ENCODE measurements at regions not wholly inside any gene's neighbourhood (a gene's known extent, or its start where the extent isn't known, plus 50 kb on each side); places are given as distances from the start of the nearest gene placed in this dataset.

DNA sequence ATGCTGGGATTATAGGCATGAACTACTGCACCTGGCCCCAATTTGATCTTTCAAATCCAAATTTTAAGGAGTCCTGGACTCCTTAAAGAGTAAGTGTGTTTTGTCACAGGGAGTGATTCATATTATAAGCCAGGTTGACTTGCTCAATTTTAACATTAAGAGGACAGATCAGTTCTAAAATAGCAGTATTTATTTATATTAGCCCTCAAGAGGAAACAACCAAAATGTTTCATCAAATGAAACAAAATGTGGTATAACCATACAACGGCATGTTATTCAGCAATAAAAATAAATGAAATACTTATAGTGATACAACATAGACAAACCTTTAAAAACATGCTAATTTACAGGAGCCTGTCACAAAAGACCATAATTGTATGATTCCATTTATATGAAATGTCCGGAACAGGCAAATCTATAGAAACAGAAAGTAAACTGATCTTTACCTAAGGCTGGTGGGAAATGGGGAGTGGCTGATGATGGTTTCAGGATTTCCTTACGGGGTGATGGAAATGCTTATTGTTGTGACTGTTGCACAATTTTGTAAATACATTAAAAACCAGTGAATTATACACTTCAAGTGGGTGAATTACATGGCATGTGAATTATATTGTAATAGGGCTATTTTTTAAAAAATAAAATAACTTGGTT lies 637.4 kb downstream of the MMUT start:
- DNase-seq (ENCODE audit: low spot score): no peak

DNA sequence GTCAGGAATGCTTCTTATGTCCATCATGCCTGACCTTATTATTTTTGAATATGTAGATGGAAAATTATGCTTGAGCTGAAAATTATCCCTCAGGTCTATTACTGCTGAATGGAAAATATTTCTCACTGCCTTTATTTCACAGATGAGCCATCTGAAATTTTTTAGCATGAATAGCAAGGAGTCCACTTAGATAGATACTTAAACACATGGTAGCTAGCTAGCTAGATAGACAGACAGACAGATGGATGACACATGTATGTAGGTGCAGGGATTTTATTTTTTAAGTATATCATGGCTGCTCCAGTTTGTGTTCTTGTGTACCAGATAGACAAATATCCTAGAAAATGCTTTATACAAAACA lies 645.0 kb downstream of the MMUT start:
- DNase-seq (ENCODE audit: low spot score): no peak

DNA sequence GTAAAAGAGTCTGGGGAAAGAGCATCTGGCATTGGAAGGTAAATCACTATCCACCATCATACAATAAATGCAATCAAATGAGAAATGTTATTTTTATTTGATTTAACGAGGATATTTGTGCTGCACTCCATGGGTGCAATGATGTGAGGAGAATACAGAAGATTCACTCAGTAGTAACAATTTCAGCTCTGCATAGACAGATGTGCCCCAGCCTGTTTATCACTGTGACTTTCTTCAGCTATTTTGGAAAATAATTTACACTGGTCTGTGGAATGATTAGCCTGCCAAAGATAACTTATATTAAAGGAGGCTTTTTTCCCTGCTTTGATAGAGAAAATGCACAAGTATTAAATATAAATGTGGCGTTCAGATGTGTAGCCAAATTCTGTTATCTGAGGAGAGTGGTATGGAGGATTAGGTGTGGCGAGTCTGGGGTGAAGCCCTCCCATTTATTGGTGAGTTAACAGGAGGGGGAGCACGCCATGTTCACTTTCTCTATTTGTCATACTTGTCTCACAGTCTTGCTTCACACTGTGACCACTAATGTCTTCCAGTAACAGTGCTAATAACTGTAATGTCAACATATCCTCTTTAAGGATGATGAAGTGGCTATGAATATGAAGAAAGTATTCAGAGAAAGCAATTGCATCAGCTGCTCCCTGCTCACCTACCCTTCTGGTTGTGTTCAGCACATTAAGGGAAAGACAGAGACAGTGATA lies 645.6 kb downstream of the MMUT start:
- DNase-seq (ENCODE audit: low spot score): no peak

DNA sequence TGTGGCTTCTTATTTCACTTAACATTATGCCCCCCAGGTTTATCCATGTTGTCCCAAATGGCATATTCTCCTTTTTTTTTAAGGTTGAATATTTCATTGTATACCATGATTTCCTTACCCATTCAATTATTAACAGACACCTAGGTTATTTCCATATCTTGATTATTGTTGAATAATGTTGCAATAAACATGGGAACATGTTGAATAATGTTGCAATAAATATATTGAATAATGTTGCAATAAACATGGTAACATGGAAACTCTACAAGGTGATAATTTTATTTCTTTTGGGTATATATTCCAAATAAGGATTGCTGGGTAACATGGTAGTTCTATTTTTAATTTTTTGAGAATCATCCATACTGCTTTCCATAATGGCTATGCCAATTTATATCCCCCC lies 648.1 kb downstream of the MMUT start:
- no peak for DNase-seq (ENCODE audit: low spot score)

DNA sequence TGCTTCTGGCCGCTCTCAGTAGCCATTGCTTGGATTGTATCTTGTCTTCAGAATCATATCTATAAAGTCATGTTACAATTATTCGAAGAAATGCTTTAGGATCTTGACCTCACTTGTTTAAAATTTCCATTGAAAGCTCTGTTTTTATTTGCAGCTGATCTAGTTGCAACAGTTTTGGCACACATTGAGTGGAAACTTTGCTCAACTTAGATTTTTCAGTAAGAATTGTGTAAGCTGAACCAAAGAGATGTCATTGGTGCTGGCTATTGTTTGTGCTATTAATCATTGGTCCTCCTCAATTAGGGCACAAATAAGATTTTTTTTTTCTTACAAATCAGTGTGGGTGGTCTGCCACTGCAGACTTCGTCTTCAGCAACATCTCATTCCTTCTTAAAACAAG lies 649.2 kb downstream of the MMUT start:
- no peak for DNase-seq (ENCODE audit: low spot score)

DNA sequence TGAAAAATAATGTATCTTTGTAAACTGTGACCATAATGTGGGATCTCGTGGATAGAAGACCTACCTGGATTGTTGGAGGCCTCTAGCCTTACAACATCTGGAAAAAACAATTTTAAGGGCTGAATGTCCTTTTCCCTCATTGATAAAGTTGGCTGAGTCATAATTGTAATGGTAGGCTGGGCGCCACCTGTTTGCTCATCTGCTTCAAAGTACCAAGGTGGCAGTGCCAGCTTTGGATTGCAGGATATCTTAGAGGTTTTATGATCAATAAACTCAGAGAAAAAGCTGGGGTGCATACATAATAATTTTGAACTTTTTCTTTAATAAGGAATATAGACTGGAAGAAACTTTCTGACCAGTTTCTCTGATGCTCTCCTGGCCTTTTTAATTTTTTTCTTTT lies 653.4 kb downstream of the MMUT start:
- no peak for DNase-seq (ENCODE audit: low spot score)

DNA sequence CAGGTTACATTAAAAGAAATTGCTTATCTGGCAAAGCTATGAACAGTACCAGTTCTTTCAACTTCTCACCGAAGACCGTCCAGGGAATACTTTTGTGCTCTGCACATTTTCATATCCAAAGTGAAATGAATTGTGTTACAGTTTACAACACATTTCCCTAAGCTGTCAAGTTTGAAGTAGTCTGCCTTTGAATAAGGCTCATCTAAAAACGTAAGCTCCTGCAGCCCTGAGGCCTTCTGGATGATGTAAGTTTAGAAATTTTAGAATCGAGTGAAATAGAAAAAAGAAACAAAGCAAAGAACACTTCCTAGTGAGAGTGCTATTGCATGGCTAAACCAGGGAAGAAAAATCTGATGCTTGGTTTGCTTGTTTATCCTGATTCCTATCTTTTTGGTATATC lies 653.8 kb downstream of the MMUT start:
- DNase-seq (ENCODE audit: low spot score): no peak

DNA sequence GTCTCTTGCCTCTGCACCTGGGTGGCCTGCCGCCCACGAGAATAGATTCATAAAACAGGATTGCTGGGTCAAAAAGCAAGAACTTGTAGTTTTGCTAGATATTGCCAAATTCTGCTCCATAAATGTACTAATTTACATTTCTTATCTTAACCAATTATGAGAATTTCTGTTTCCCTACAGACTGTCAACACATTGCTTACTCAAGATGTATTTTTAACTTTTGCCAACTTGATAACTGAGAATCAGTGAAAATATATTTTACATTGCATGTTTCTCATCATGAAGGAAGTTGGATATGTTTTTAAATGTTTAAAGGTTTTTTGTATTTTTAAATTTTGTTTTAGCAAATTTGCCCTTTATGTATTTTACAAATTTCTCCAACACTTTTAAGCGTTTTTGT lies 664.8 kb downstream of the MMUT start:
- no peak for DNase-seq (ENCODE audit: low spot score)

DNA sequence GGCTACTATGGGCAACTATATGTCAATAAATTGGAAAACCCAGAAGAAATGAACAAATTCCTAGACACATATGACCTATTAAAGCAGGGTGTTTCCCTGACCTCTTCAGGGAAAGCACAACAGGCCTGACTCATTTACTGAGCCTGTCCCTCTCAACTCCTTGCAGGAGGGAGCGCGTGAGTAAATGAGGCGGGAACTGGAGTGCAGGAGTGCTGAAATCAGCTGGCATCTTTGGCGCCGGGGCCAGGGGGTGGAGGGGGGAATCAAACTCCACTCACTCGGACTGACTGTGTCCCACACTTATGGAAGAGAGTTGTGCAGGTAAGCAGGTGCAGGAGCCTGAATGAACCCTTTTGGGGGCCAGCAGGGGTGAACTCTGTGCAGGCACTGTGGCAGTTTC lies 671.2 kb upstream of the PTCHD4 start:
- no peak for DNase-seq (ENCODE audit: low spot score)

DNA sequence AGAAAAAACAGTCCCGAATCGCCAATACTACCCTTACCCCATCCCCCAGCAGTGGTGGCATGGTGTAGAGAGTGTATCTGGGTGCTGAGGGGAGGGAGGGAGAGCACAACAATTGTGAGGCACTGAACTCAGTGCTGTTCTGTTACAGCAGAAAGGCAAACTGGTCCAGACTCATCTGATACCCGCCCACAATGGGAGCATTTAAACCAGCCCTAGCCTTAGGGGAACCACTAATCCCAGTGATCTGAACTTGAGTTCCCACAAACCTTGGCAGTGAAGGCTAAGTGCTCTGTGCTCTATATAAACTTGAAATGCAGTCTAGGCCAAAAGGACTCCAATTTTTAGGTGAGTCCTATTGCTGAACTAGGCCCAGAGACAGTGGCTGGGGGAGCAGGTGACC lies 666.4 kb upstream of the PTCHD4 start:
- no peak for DNase-seq (ENCODE audit: low spot score)

DNA sequence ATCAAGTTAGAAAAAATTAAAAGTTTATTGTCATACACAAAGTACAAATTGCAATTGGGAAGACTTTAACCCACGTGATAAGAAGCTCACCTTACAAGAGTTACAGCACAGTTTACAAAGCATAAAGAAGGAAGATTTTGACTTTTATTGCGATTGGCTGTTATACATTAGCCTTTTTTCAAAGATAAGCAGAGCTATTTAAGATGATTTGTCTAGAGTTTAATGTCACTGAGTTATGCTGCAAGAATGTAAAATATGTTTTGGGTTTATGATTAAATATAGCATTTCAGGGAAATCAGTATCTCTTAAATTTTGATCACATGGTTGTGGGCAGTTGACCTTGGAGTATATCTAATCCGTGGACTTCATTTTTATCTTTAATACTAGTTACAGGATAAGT lies 664.2 kb upstream of the PTCHD4 start:
- DNase-seq (ENCODE audit: low spot score): no peak

DNA sequence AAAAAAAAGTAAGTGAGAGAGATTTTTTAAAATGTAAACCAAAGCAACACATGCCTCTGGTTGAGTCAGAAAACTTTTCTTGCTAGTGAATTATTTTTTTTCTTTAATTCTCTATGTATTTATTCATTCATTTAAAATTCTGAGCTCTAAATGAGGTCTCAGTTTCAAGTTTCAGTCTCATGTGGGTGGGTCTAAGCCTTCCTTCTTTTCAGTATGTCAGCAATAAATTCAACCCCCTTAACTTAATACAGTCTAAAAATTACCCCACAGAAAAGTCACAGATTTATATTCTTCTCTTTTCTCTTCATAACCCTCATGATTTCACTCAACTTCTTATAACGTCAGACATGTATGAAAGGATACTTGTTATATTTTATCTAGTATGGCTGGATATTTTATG lies 663.3 kb upstream of the PTCHD4 start:
- DNase-seq (ENCODE audit: low spot score): no peak

DNA sequence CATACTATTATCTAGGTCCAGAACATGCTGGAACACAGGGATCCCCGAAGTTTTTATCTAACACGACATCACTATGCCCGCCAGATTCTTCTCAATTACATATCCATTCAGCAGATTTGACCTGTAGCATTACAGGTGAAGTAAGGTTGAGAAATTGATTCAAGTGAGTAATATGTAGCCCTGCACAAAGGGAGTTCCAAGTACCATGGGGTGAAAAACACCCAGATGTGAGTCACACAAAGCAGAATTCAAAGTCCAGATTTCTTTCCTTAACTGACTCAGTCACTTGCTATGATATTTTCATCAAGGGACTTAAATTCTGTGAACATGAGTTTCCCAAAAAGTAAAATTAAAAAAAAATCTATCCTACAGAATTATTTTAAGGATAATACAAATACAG lies 655.4 kb upstream of the PTCHD4 start:
- peak; percentile 42 for DNase-seq (ENCODE audit: low spot score)

DNA sequence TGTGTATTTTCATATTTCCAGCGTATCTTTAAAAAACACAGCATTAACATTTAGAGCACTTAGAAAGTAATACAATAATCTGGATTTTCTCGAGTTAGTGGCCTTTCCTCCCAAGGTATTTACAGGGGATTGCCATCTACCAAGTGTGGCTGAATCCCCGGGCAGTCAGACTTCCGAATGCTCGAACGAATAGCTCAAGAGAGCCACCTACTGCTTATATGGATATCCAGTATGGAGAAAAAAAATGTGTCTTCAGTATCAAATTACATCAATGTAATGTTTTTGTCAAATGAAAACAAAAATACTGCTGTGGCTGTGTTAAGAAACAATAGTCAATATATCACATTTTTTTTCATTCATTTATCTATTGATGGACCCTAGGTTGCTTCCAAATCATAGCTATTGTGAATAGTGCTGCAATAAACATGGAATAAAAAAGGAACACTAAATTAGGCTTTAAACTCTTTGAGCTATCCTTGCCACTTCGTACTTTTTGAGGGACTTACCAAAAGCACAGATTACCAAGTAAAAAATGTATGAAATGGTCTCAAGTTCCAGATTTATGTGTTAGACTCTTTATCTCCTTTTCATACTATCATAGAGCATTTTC lies 654.5 kb upstream of the PTCHD4 start:
- peak; percentile 28 for DNase-seq (ENCODE audit: low spot score)

DNA sequence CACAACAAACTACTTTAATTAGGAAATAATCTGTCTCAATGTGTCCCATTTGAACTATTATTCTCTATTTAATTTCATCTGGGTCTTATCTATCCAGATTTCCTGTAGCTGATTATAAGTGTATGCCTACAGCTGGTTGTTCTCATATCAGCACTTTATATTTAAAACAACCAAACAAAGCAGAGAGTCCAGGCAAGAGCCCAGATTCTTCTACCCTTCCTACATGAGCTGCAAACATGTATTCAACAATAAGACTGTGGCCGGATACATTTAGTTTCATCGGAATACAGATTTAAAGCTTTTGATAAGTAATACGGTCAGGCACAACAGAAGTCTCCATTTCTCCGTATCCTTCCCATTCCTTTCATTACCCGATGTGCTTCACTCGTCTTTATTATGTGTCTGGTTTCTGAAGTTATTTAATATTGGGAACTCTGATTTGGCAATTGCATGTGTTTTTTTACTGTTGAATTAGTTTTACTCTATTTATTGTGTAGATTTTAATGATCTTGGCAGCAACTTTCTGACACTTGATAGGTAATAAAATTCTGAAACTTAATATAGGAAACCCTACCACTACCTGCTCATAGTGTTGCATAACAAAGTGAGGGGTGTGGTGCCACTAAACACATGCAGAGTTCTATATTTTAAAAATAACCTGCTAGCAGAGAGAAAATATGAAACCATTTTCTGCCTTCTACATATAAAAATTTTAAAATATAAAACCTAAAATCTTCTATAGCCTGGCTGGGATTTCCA lies 653.5 kb upstream of the PTCHD4 start:
- DNase-seq (ENCODE audit: low spot score): no peak

DNA sequence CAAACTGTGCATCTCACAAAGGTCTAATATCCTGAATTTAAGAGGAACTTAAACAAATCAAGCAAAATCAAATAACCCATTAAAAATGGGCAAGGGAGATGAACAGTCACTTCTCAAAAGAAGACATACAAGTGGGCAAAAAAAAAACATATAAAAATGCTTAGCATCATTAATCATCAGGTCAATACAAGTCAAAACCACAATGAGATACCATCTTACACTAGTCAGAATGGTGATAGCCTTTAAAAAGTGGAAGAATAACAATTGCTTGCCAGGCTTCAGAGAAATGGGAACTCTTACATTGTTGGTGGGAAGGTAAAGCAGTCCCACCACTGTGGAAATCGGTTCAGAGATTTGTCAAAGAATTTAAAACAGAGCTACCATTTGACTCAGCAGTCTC lies 646.7 kb upstream of the PTCHD4 start:
- DNase-seq (ENCODE audit: low spot score): no peak

DNA sequence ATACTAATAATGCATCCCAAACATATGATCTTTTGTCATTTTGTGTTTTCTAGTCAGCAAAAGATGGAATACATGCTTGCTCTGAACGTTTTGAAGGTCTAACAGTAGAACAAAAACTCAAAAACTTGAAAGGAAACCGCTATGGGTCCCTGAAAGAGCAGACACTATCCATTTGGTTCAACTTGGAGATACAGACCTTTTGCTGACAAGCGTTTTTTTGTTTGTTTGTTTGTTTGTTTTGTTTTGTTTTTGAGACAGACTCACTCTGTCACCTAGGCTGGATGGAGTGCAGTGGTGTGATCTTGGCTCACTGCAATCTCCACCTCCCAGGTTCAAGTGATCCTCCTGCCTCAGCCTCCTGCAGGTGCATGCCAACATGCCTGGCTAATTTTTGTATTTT lies 644.3 kb upstream of the PTCHD4 start:
- DNase-seq (ENCODE audit: low spot score): no peak

DNA sequence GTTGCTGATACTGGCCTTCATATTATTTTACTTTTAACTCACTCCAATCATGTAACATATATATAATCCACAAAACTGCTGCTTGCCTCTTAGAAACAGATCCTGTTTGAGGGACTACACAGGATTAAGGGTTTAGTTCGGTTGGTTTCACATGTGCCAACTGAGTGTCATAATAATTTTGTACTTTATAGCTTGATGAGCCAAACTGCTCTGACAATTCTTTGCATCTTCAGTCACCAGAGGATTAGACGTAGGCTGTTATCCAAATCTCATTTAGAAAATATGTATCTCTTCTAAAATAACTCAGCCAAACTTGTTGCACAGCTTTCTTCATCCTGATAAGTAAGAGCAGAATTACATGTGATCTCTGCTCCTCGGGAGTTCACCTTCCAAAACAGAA lies 643.6 kb upstream of the PTCHD4 start:
- no peak for DNase-seq (ENCODE audit: low spot score)

DNA sequence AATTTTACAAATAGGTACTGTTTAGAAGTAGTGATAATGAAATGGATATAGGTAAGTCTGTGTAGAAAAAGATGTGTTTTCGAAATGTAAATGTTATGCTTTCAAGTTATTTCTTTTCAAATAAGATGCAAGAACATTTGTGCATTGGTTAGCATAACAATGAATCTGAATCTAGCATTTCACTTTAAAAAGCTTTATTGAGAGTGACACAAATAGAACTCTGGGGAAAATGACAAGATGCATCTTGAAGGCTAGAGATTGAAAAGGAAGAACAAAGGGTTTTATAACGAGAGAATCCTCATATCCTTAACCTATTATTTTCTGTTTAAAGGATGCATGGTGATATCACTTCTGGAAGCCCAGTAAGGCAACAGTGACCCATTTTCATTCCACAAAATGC lies 639.9 kb upstream of the PTCHD4 start:
- DNase-seq (ENCODE audit: low spot score): no peak

DNA sequence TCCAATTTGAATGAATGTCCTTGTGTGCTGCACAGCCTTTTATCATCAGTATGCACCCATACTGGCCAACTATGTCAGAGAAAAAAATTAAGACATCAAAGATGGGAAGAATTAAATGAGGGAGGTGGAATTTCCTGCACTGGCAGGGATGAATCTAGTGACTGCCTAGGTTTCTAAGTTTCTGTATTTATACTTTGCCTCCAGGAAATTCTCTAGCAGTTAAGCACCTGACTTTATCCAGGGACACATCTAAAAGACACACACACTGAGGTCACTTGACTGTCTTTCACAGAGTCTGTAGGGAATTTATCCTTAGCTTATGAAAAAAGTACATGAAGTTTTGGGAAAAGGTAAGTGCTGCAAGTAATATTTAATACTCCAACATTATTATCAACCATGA lies 636.5 kb upstream of the PTCHD4 start:
- no peak for DNase-seq (ENCODE audit: low spot score)

DNA sequence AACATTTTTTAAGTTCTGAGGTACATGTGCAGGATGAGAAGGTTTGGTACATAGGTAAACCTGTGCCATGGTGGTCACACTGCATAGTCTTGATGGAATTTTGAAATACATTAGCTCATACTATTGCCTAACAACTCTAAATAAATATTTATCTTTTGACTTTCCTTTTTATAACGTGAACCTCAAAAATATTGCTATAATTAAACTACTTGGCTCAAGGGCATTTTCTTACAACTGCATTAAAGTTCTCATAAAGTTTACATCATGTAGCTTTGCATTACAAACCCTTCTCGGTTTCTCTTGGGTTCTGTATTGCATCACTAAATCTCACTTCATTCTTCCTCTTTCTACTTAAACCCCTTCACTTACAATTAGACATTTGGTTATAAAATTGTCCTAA lies 636.0 kb upstream of the PTCHD4 start:
- DNase-seq (ENCODE audit: low spot score): no peak

DNA sequence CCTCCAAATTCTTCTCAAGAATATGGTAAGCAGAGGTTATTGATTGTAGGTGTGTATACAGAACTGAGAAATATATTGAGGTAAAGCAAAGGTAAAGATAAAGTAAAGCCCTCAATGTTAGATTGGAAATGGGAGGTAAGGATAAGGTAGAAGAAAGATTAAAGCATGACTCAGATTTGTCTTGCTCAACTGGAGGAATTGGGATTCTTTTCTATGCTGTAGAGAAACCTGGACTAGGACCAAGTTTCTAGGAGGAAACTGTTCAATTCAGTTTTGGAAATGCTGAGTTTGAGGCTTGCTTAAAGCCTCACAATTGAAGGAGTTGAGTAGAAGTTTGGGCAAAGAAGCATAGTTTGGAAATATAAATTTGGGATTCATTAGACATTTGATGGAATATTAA lies 634.0 kb upstream of the PTCHD4 start:
- DNase-seq (ENCODE audit: low spot score): no peak

DNA sequence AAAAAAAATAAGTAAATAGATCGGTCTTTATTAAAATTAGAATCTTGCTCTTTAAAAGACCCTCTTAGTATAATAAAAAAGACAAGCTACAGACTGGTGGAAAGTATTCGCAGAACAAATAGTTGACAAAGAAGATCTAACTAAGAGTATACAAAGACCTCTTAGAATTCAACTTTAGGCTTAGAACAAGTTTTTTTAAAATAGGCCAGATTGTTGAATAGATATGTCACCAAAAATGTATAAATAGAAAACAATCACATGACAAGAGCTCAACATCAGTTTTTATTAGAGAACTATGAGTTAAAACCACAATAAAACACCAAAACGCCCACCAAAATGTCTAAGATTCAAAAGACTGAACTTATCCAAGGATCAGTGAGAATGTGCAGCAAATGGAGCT lies 632.7 kb upstream of the PTCHD4 start:
- DNase-seq (ENCODE audit: low spot score): no peak

All from mucosa of gallbladder (tissue), 1 donor.